Hematopoietic multipotent progenitor cell treated with erythropoietin and hydrocortisone succinate and interleukin-3 and kit ligand, for 8 days (in vitro differentiated cells): ENCODE measurements at regions not wholly inside any gene's neighbourhood (a gene's known extent, or its start where the extent isn't known, plus 50 kb on each side); places are given as distances from the start of the nearest gene placed in this dataset.

Experiments used
- DNase-seq: peaks from one replicate; pipeline ENCODE4 v3.0.0-alpha.2; 2015

GRCh38 chr10:130542761-130543160, 406.6 kb downstream of the GLRX3 start:
- no peak for DNase-seq

DNA sequence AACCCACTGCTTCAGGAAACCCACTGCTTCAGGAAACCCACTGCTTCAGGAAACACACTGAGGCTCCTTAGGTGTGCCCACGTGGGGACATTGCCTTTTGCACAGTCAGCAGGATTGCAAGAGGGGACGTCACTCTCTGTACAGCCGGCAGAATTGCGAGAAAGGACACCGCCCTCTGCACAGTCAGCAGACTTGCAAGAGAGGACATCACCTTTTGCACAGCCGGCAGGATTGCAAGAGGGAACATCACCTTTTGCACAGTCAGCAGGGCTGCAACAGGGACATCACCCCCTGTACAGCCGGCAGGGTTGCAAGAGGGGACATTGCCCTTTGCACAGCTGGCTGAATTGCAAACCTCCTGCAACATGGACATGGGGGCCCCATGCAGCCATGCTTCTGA, 407.6 kb downstream of the GLRX3 start:
- DNase-seq, result no peak

GRCh38 chr10:130545122-130545521, 408.9 kb downstream of the GLRX3 start:
- no peak for DNase-seq

GRCh38 chr10:130545697-130546096, 409.5 kb downstream of the GLRX3 start:
- DNase-seq, result no peak

- no peak for DNase-seq
Observed at GRCh38 chr10:130546841-130547240, 410.6 kb downstream of the GLRX3 start.

- no peak for DNase-seq
Observed at GRCh38 chr10:130547368-130547767, 411.2 kb downstream of the GLRX3 start.

DNA sequence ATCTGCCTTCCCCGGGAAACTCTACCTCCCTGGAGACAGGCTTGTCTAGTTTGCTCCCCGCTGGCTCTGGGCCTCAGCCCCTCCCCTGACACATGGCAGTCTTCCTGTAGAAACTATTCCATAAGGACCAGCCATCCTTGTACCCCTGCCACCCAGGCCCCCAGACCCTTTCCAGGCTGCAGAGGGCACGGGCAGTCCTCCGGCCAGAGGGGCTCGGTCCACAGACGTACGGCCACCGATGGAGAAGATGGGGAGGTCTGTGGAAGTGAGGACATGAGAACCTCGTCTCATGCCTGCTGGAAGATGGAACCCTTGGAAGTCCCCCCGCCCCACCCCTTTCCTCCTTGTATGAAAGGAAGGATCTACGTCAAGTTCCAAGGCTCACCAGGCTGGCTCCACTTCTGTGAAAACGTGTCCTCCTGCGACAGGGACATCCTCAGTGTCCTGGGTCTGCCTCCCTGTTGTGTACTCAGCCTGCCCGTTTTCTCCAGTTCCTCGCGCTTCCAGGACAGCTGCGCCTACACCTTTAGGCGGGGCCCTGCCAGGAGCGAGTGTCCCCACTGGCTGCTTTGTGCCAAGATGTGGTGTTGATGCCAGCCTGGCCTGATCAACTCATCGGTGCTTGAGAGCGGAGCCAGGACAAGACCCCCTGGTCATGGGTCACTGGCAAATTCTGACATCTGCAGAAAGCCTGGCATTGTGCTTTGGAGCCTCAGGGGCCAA, 414.9 kb downstream of the GLRX3 start:
- DNase-seq, result no peak

- DNase-seq, result no peak
Observed at GRCh38 chr10:130551676-130552075, 415.5 kb downstream of the GLRX3 start.

DNA sequence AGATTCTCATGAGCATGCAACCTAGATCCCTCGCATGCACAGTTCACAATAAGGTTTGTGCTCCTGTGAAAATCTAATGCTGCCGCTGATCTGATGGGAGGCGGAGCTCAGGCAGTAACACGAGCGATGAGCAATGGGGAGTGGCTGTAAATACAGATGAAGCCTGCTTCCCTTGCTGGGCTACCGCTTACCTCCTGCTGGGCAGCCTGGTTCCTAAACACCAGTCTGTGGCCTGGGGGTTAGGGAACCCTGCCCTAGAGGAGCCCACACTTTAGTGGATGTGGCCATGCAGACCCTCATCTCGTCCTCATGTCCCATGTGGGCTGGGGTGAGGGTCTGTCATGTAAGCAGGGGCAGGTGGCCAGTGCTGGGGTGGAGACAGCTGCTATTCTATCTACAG, 417.6 kb downstream of the GLRX3 start:
- no peak for DNase-seq

DNA sequence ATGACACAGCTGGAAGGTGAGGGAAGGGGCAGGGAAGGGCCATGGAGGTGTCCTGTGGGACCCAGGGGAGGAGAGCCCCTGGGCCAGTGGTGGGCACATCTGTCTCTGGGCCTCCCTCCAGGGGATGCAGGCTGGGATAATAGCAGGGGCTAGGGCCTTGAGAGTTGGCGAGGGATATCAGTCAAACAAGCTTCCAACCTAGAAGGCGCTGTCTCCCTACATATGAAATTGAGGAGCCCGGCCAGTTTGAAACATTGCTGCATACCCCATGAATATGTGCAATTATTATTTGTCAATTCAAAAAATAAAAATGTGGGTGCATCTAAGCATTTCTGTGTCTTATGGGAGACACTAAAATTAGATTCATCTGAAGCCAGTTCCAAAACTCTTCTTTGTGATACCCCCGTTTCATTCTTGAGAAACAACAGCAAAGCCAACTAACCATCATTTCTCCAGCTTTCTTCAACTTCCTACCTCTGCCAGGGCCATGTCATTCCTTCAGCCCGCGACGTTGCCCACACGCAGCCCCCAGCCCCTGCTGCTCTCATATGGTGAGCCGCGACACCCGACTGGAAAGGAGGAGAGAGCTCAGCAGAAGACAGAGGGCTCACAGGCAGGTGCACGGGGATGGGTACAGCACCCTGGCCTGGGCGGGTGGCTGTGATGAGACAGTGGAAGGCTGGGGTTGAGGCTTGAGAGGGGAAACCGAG, 418.7 kb downstream of the GLRX3 start:
- no peak for DNase-seq

- DNase-seq, result no peak
Observed at GRCh38 chr10:130555411-130555750, 419.2 kb downstream of the GLRX3 start.

GRCh38 chr10:130557181-130557845, 421.1 kb downstream of the GLRX3 start:
- no peak for DNase-seq

- DNase-seq, result no peak
Observed at GRCh38 chr10:130558746-130559546, 422.8 kb downstream of the GLRX3 start.

GRCh38 chr10:130559547-130559880, 423.3 kb downstream of the GLRX3 start:
- DNase-seq, result no peak

GRCh38 chr10:130560116-130560515, 423.9 kb downstream of the GLRX3 start:
- no peak for DNase-seq

GRCh38 chr10:130560573-130560972, 424.4 kb downstream of the GLRX3 start:
- DNase-seq, result no peak

- no peak for DNase-seq
Observed at GRCh38 chr10:130561681-130562080, 425.5 kb downstream of the GLRX3 start.

DNA sequence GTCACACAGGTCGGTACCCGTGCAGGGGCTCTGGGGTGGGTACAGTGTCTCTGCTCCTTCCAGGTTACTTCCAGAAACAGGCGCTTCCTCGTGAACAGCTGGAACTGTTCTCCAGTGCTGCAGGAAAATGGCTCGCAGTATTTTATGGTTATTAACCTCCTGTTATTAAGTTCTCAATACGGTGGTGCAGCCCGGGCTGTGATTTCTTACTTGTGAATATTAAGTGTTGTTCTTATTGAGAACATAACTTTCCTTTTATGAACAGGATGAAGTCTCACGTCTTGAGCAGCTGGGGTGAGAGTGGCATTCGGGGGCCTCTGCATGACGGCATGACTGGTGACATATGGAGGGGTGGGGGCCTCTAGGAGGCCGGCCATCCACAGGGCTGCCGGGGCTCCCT, 430.8 kb downstream of the GLRX3 start:
- DNase-seq, result no peak

- no peak for DNase-seq
Observed at GRCh38 chr10:130567436-130567835, 431.2 kb downstream of the GLRX3 start.

- DNase-seq, result no peak
Observed at GRCh38 chr10:130568246-130568645, 432.1 kb downstream of the GLRX3 start.

- DNase-seq, result no peak
Observed at GRCh38 chr10:130570074-130570473, 433.9 kb downstream of the GLRX3 start.

GRCh38 chr10:130571674-130572073, 435.5 kb downstream of the GLRX3 start:
- DNase-seq, result no peak

GRCh38 chr10:130573446-130573845, 437.3 kb downstream of the GLRX3 start:
- no peak for DNase-seq
